ENCODE measurements at regions not wholly inside any gene's neighbourhood (a gene's known extent, or its start where the extent isn't known, plus 50 kb on each side); places are given as distances from the start of the nearest gene placed in this dataset.

GRCh38 chr10:44320756-44321155 is 64.1 kb downstream of the CXCL12 start:
- Histone ChIP-seq H3K27me3 (no peaks in the 10 kb centered on the region), H3K4me1 (peaks cover 0 to 6% (median 0%) of the 10 kb centered on the region in 4 donors), H3K36me3 (no peaks in the 10 kb centered on the region), H3K9me3 (no peaks in the 10 kb centered on the region), H3K27ac (no peak overlapping the region), H3K4me3 (no peak overlapping the region)
- no peak for TF ChIP-seq POLR2A (IDR thresholded peaks at IDR 0.05)
- TF ChIP-seq, protein P1, sequence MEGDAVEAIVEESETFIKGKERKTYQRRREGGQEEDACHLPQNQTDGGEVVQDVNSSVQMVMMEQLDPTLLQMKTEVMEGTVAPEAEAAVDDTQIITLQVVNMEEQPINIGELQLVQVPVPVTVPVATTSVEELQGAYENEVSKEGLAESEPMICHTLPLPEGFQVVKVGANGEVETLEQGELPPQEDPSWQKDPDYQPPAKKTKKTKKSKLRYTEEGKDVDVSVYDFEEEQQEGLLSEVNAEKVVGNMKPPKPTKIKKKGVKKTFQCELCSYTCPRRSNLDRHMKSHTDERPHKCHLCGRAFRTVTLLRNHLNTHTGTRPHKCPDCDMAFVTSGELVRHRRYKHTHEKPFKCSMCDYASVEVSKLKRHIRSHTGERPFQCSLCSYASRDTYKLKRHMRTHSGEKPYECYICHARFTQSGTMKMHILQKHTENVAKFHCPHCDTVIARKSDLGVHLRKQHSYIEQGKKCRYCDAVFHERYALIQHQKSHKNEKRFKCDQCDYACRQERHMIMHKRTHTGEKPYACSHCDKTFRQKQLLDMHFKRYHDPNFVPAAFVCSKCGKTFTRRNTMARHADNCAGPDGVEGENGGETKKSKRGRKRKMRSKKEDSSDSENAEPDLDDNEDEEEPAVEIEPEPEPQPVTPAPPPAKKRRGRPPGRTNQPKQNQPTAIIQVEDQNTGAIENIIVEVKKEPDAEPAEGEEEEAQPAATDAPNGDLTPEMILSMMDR (IDR thresholded peaks at IDR 0.05): no peak
- no peak for DNase-seq

GRCh38 chr10:44317856-44318255 is 67.0 kb downstream of the CXCL12 start:
- Histone ChIP-seq H3K36me3 (no peaks in the 10 kb centered on the region), H3K27me3 (no peaks in the 10 kb centered on the region), H3K27ac (no peak overlapping the region), H3K4me1 (no peaks in the 10 kb centered on the region), H3K4me3 (no peak overlapping the region), H3K9me3 (no peaks in the 10 kb centered on the region)
- TF ChIP-seq POLR2A (IDR thresholded peaks at IDR 0.05): no peak
- TF ChIP-seq, protein P1 (IDR thresholded peaks at IDR 0.05): no peak
- no peak for DNase-seq

GRCh38 chr10:44316922-44317215 is 68.0 kb downstream of the CXCL12 start:
- Histone ChIP-seq H3K9me3 (no peaks in the 10 kb centered on the region), H3K27ac (no peak overlapping the region), H3K4me3 (no peak overlapping the region), H3K36me3 (no peaks in the 10 kb centered on the region), H3K27me3 (no peaks in the 10 kb centered on the region), H3K4me1 (no peaks in the 10 kb centered on the region)
- DNase-seq: no peak
- TF ChIP-seq POLR2A (IDR thresholded peaks at IDR 0.05): no peak
- TF ChIP-seq, protein P1 (IDR thresholded peaks at IDR 0.05): no peak

DNA sequence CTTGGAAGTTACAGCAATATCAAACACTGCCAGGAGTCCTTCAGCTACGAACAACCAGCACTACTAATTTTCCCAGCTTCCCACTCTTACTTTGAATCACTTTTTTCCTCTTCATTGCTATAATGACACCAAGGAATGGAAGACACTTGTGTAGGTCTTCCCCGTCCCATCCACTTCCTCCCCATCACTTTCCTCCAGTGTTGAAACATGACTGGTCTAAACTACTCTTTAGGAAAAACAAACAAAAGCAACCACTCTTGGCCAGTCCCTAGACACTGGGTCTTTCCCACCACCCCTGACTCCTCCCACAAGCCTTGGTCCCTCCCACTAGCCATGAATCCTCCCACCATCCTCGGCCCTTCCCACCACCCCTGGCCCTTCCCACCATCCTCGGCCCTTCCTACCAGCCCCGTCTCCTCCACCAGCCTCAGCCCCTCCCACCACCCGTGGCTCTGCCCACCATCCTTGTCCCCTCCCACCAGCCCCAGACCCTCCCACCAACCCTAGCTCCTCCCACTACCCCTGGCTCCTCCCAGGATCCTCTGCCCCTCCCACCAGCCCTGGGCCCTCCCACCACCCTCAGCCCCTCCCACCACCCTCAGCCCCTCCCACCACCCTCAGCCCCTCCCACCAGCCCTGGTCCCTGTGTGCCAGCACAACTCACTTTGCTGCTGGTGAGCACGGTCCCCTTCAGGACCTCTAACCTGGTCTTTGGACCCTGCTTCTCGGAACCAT is 68.5 kb downstream of the CXCL12 start:
- no peak for DNase-seq

GRCh38 chr10:44314802-44315460 is 70.0 kb downstream of the CXCL12 start:
- Histone ChIP-seq H3K9me3 (no peaks in the 10 kb centered on the region), H3K36me3 (no peaks in the 10 kb centered on the region), H3K27ac (no peak overlapping the region), H3K4me1 (peaks cover 0 to 5% (median 2%) of the 10 kb centered on the region in 4 donors), H3K27me3 (no peaks in the 10 kb centered on the region), H3K4me3 (no peak overlapping the region)
- TF ChIP-seq, protein P1 (IDR thresholded peaks at IDR 0.05): no peak
- TF ChIP-seq POLR2A (IDR thresholded peaks at IDR 0.05): no peak
- DNase-seq: no peak

More for the DNA sequence above, 68.5 kb downstream of the CXCL12 start:
- H3K4me1 ChIP-seq: no peaks in the 10 kb centered on the region
- no peaks in the 10 kb centered on the region for H3K36me3 ChIP-seq
- H3K4me3 ChIP-seq: no peak overlapping the region
- TF ChIP-seq, protein P1 (IDR thresholded peaks at IDR 0.05): no peak
- no peak for TF ChIP-seq POLR2A (IDR thresholded peaks at IDR 0.05)
- no peaks in the 10 kb centered on the region for H3K9me3 ChIP-seq
- no peaks in the 10 kb centered on the region for H3K27me3 ChIP-seq
- H3K27ac ChIP-seq: no peak overlapping the region
